IMR-90 (cell line): ENCODE measurements at regions not wholly inside any gene's neighbourhood (a gene's known extent, or its start where the extent isn't known, plus 50 kb on each side); places are given as distances from the start of the nearest gene placed in this dataset.

ENCODE experiments used
- ATAC-seq: fragments of 200-7000 bp; cut with Tn5 transposase; 2 replicates; pipeline ENCODE4 v1.9.1; 2020; ENCODE audit warnings: low read depth, mild to moderate bottlenecking, moderate library complexity
- BruUV-seq: library from RNA; stranded (reverse); fragments of 400-500 nt; replicated peaks from 2 replicates; lab custom pipeline; 2021; lab: Mats Ljungman, UMichigan
- CTCF ChIA-PET: fragments of 300-600 bp; formaldehyde crosslinking; extraction: SDS; loops from one replicate; lab custom pipeline; 2021; ENCODE audit warnings: antibody characterized with exemption; lab: Yijun Ruan, JAX
- POLR2A ChIA-PET: fragments of 300-600 bp; sonication (Branson Sonifier 250); formaldehyde crosslinking; loops from one replicate; lab custom pipeline; 2022; ENCODE audit warnings: antibody characterized with exemption; ENCODE audit not compliant: unreplicated experiment; lab: Charles Lee
- DNase-seq: peaks from one replicate; pipeline ENCODE4 v3.0.0; 2013
- H2AFZ ChIP-seq: replicated peaks from 2 replicates; pipeline ENCODE3; 2013; ENCODE audit warnings: low read length, mild to moderate bottlenecking; ENCODE audit not compliant: poor library complexity
- H2AK5ac ChIP-seq: 2 replicates; pipeline ENCODE4 v1.6.1; 2013; ENCODE audit warnings: low read depth, low read length, inconsistent platforms
- H2AK9ac ChIP-seq: replicated peaks from 2 replicates; pipeline ENCODE3; 2013; ENCODE audit warnings: mild to moderate bottlenecking, low read depth, low read length, moderate library complexity; ENCODE audit not compliant: poor library complexity
- H2BK120ac ChIP-seq: 2 replicates; pipeline ENCODE4 v1.6.1; 2013; ENCODE audit warnings: low read depth, low read length, inconsistent platforms
- H2BK15ac ChIP-seq: 3 replicates; pipeline ENCODE4 v1.6.1; 2013; ENCODE audit warnings: low read depth, low read length, inconsistent platforms
- H2BK20ac ChIP-seq: 2 replicates; pipeline ENCODE4 v1.6.1; 2013; ENCODE audit warnings: low read depth, mild to moderate bottlenecking, inconsistent platforms, low read length, moderate library complexity
- H2BK5ac ChIP-seq: 2 replicates; pipeline ENCODE4 v1.6.1; 2013; ENCODE audit warnings: mild to moderate bottlenecking, low read depth, low read length, inconsistent platforms; ENCODE audit not compliant: poor library complexity, severe bottlenecking
- H3K14ac ChIP-seq: replicated peaks from 2 replicates; pipeline ENCODE4 v1.6.1; 2013; ENCODE audit warnings: low read depth, low read length, inconsistent platforms
- H3K18ac ChIP-seq: 2 replicates; pipeline ENCODE4 v1.6.1; 2013; ENCODE audit warnings: low read depth, low read length, control low read depth
- H3K23ac ChIP-seq: 2 replicates; pipeline ENCODE4 v1.6.1; 2013; ENCODE audit warnings: low read depth, low read length, inconsistent platforms
- H3K27ac ChIP-seq: 2 replicates; pipeline ENCODE4 v1.5.1; 2013; ENCODE audit warnings: mild to moderate bottlenecking, control low read depth, low read length; ENCODE audit not compliant: insufficient read depth
- H3K27me3 ChIP-seq: 2 replicates; pipeline ENCODE4 v1.6.1; 2013; ENCODE audit warnings: low read length; ENCODE audit not compliant: control insufficient read depth, insufficient read depth
- H3K36me3 ChIP-seq: 2 replicates; pipeline ENCODE4 v1.6.1; 2013; ENCODE audit warnings: low read length, mixed read lengths; ENCODE audit not compliant: control insufficient read depth, insufficient read depth
- H3K4ac ChIP-seq: 2 replicates; pipeline ENCODE4 v1.6.1; 2013; ENCODE audit warnings: low read depth, low read length, inconsistent platforms
- H3K4me1 ChIP-seq: 2 replicates; pipeline ENCODE4 v1.6.1; 2013; ENCODE audit warnings: low read length, mixed read lengths; ENCODE audit not compliant: control insufficient read depth, insufficient read depth
- H3K4me2 ChIP-seq: 2 replicates; pipeline ENCODE4 v1.6.1; 2013; ENCODE audit warnings: low read depth, mild to moderate bottlenecking, control low read depth, low read length, moderate library complexity
- H3K4me3 ChIP-seq: 2 replicates; pipeline ENCODE4 v1.5.1; 2013; ENCODE audit warnings: low read depth, mild to moderate bottlenecking, control low read depth, low read length, moderate library complexity; ENCODE audit not compliant: insufficient read depth
- H3K56ac ChIP-seq: 2 replicates; pipeline ENCODE4 v1.6.1; 2013; ENCODE audit warnings: low read length, inconsistent platforms; ENCODE audit not compliant: insufficient read depth; ENCODE audit errors: extremely low read depth
- H3K79me1 ChIP-seq, 2 experiments: 2 replicates each; pipeline ENCODE4 v1.6.1; 2013; ENCODE audit warnings: low read length in 2 of 2, inconsistent platforms in 1 of 2, low read depth in 1 of 2
- H3K9ac ChIP-seq: 2 replicates; pipeline ENCODE4 v1.6.1; 2013; ENCODE audit warnings: low read depth, low read length, control low read depth
- H3K9me1 ChIP-seq: 2 replicates; pipeline ENCODE4 v1.6.1; 2013; ENCODE audit warnings: low read length, inconsistent platforms; ENCODE audit not compliant: insufficient read depth
- H3K9me3 ChIP-seq: 2 replicates; pipeline ENCODE4 v1.6.1; 2013; ENCODE audit warnings: low read length; ENCODE audit not compliant: control insufficient read depth, insufficient read depth
- H4K20me1 ChIP-seq: 2 replicates; pipeline ENCODE4 v1.6.1; 2013; ENCODE audit warnings: low read length, inconsistent platforms; ENCODE audit not compliant: insufficient read depth
- H4K5ac ChIP-seq: 2 replicates; pipeline ENCODE4 v1.6.1; 2013; ENCODE audit warnings: mild to moderate bottlenecking, low read depth, low read length, control low read depth
- H4K8ac ChIP-seq, 2 experiments: 2 replicates each; pipeline ENCODE4 v1.6.1; 2013; ENCODE audit warnings: low read depth in 2 of 2, low read length in 2 of 2, control low read depth in 1 of 2, inconsistent platforms in 1 of 2
- H4K91ac ChIP-seq: 2 replicates; pipeline ENCODE4 v1.6.1; 2013; ENCODE audit warnings: low read depth, low read length, inconsistent platforms; ENCODE audit not compliant: insufficient read depth
- CHD1 ChIP-seq: IDR thresholded peaks from 2 replicates; pipeline ENCODE4 v1.6.1; 2012; ENCODE audit warnings: low read depth, low read length, improper control_type of control experiment
- MAZ ChIP-seq: IDR thresholded peaks from 2 replicates; pipeline ENCODE4 v1.6.1; 2012; ENCODE audit warnings: low read depth, mild to moderate bottlenecking, low read length, improper control_type of control experiment, moderate library complexity, borderline replicate concordance
- MXI1 ChIP-seq: IDR thresholded peaks from 2 replicates; pipeline ENCODE4 v1.6.1; 2012; ENCODE audit warnings: low read depth, mild to moderate bottlenecking, low read length, moderate library complexity, borderline replicate concordance
- RCOR1 ChIP-seq: IDR thresholded peaks from 2 replicates; pipeline ENCODE4 v1.6.1; 2012; ENCODE audit warnings: mild to moderate bottlenecking, low read length, improper control_type of control experiment; ENCODE audit not compliant: insufficient replicate concordance
- RFX5 ChIP-seq: IDR thresholded peaks from 2 replicates; pipeline ENCODE4 v1.8.0; 2012; ENCODE audit warnings: low read depth, mild to moderate bottlenecking, low read length, moderate library complexity
- WGBS, 2 experiments: methylation state at CpG; one replicate each; pipeline versions ENCODE4 v1.1.5 to v1.1.7; 2013; ENCODE audit warnings: missing lambda C conversion rate in 2 of 2; ENCODE audit not compliant: insufficient read length in 1 of 2; ENCODE audit errors: extremely low coverage in 2 of 2; 5-methylcytosine and 5-hydroxymethylcytosine counted together
- dilution Hi-C: fragments of 300-500 bp; cut with HindIII; formaldehyde crosslinking; loops from one replicate; pipeline ENCODE4 v1.14.3; 2018; ENCODE audit warnings: low sequenced_read_pairs; ENCODE audit not compliant: unreplicated experiment
- in situ Hi-C: fragments of 300-500 bp; cut with MboI; formaldehyde crosslinking; loops from 3 replicates; pipeline ENCODE4 v1.14.3; 2019; ENCODE audit warnings: low sequenced_read_pairs, inconsistent platforms, mixed read lengths
- intact Hi-C: fragments of 100-400 bp; cut with micrococcal nuclease; formaldehyde crosslinking; loops from 2 replicates; pipeline ENCODE4 v1.10.0; 2022

DNA sequence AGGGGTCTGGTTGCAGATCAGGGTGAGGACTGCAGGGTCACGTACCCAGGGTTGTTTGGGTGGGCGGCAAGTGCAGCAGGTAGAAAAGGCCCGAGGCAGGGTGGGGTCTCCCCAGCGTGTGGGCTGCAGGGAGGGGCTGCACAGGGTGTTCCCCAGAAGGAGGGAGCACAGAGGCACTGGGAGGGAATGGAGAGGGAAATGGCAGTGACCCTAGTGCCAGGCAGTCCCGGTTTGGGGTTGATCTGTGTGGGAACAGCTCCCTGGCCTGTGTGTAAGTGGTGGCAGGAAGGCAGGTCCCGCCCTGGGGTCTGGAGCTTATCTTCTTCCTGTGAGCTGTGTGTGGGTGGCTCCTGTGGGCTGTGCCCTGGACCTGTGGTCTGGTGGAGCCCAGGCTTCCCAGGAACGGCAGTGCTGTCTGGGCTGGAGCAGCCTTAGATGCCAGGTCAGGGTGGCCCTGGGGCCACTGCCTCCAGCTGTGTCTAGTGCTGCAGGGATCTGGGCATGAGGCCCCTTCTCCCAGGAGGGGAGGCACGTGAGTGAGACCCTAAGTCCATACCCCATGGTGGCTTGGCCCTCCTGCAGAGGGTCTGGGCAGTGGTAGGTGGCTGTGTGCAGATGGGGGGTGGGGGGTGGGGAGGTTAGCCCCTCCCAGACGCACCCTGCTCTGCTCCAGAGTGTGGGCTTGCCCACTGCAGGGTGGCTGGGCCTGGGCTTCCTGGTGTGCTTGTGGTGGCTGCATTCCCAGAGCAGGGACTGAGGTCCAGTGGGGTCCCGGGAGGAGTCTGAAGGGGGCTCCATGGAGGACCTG is 363.5 kb downstream of the TMEM121 start:
- DNase-seq (no peak), ATAC-seq (no peak)
- Histone ChIP-seq H3K27ac (no peak overlapping the region), H3K9me1 (no peaks in the 10 kb centered on the region), H2BK5ac (no peak overlapping the region), H4K20me1 (no peaks in the 10 kb centered on the region), H3K56ac (no peak overlapping the region), H4K5ac (no peak overlapping the region), H3K27me3 (no peaks in the 10 kb centered on the region), H2BK20ac (no peak overlapping the region), H3K4me1 (no peaks in the 10 kb centered on the region), H3K9ac (no peak overlapping the region), H3K4me2 (no peak overlapping the region), H4K91ac (no peak overlapping the region), H2AK9ac (no peak overlapping the region), H3K9me3 (peaks cover 39% of the 10 kb centered on the region), H2AFZ (no peak overlapping the region), H3K4ac (no peak overlapping the region), H3K4me3 (no peak overlapping the region), H3K23ac (no peak overlapping the region), H3K36me3 (no peaks in the 10 kb centered on the region), H2BK120ac (no peak overlapping the region), H3K18ac (no peak overlapping the region), H3K79me1 (no peaks in the 10 kb centered on the region), H4K8ac (no peak overlapping the region), H2AK5ac (no peak overlapping the region), H2BK15ac (no peak overlapping the region), H3K14ac (no peak overlapping the region)
- POLR2A ChIA-PET, result no interaction called here
- no peak for TF ChIP-seq MXI1
- no peak for TF ChIP-seq RCOR1
- no peak for TF ChIP-seq RFX5
- TF ChIP-seq MAZ, result no peak
- TF ChIP-seq CHD1, result no peak
- dilution Hi-C loops (no loop called here), in situ Hi-C loops (no loop called here), intact Hi-C loops (no loop called here)
- CTCF ChIA-PET, result no interaction called here
- no TSS peak for BruUV-seq
- WGBS, 2 experiments, result 60% methylated on average over 1 of the region's 10 CpGs; no CpG with 5 or more reads in 1 of the 2 experiments
